NT2/D1 (cell line): ENCODE measurements at regions not wholly inside any gene's neighbourhood (a gene's known extent, or its start where the extent isn't known, plus 50 kb on each side); places are given as distances from the start of the nearest gene placed in this dataset.

Experiments used
- DNase-seq: peaks from one replicate; pipeline ENCODE4 v3.0.0-alpha.2; 2011; ENCODE audit warnings: low read depth, low spot score
- H3K27me3 ChIP-seq: 2 replicates; pipeline ENCODE4 v1.6.0; 2011; ENCODE audit warnings: mild to moderate bottlenecking; ENCODE audit not compliant: insufficient read length, insufficient read depth
- H3K36me3 ChIP-seq: 2 replicates; pipeline ENCODE4 v1.6.1; 2011; ENCODE audit warnings: mild to moderate bottlenecking, low read length, mixed read lengths; ENCODE audit not compliant: insufficient read depth, insufficient read length
- H3K4me1 ChIP-seq: 2 replicates; pipeline ENCODE4 v1.5.1; 2011; ENCODE audit not compliant: insufficient read depth, insufficient read length
- H3K4me3 ChIP-seq: 2 replicates; pipeline ENCODE4 v1.5.1; 2011; ENCODE audit warnings: low read depth; ENCODE audit not compliant: insufficient read length
- H3K9ac ChIP-seq: 2 replicates; pipeline ENCODE4 v1.6.0; 2011; ENCODE audit warnings: low read depth; ENCODE audit not compliant: insufficient read length
- H3K9me3 ChIP-seq: 2 replicates; pipeline ENCODE4 v1.5.1; 2011; ENCODE audit warnings: mild to moderate bottlenecking, low read length; ENCODE audit not compliant: insufficient read depth
- SUZ12 ChIP-seq: IDR thresholded peaks from 2 replicates; pipeline ENCODE4 v1.6.1; 2011; ENCODE audit not compliant: insufficient read length, insufficient read depth; ENCODE audit errors: extremely low read depth
- YY1 ChIP-seq: IDR thresholded peaks from 2 replicates; pipeline ENCODE4 v1.6.1; 2011; ENCODE audit not compliant: insufficient read length, insufficient read depth
- ZNF274 ChIP-seq: IDR thresholded peaks from 2 replicates; pipeline ENCODE4 v1.6.1; 2011; ENCODE audit warnings: mild to moderate bottlenecking, low read depth, low read length

- H3K4me3 ChIP-seq: no peak overlapping the region
- H3K9me3 ChIP-seq: 0 out of 2 replicates have a peak, but pooled peaks cover 2% of the 10 kb centered on the region
- H3K4me1 ChIP-seq: no peaks in the 10 kb centered on the region
- TF ChIP-seq ZNF274 (no peak), SUZ12 (no peak), YY1 (no peak)
- H3K27me3 ChIP-seq: no peaks in the 10 kb centered on the region
- DNase-seq: no peak
- H3K9ac ChIP-seq: no peak overlapping the region
- no peaks in the 10 kb centered on the region for H3K36me3 ChIP-seq
Measured at GRCh38 chr5:133665571-133665970, 53.2 kb upstream of the FSTL4 start.

- Histone ChIP-seq H3K36me3 (no peaks in the 10 kb centered on the region), H3K27me3 (no peaks in the 10 kb centered on the region), H3K4me3 (no peak overlapping the region), H3K9ac (no peak overlapping the region), H3K9me3 (no peaks in the 10 kb centered on the region), H3K4me1 (no peaks in the 10 kb centered on the region)
- no peak for DNase-seq
- TF ChIP-seq SUZ12 (no peak), ZNF274 (no peak), YY1 (no peak)
Measured at GRCh38 chr5:133664422-133664821, 52.1 kb upstream of the FSTL4 start.

- Histone ChIP-seq H3K36me3 (no peaks in the 10 kb centered on the region), H3K4me3 (no peak overlapping the region), H3K9ac (no peak overlapping the region), H3K9me3 (no peaks in the 10 kb centered on the region), H3K4me1 (no peaks in the 10 kb centered on the region), H3K27me3 (no peaks in the 10 kb centered on the region)
- DNase-seq: no peak
- TF ChIP-seq SUZ12 (no peak), YY1 (no peak), ZNF274 (no peak)
Measured at GRCh38 chr5:133663397-133664054, 51.2 kb upstream of the FSTL4 start.

GRCh38 chr5:133662578-133662977, 50.2 kb upstream of the FSTL4 start:
- Histone ChIP-seq H3K27me3 (no peaks in the 10 kb centered on the region), H3K4me1 (no peaks in the 10 kb centered on the region), H3K4me3 (no peak overlapping the region), H3K36me3 (no peaks in the 10 kb centered on the region), H3K9ac (no peak overlapping the region), H3K9me3 (no peaks in the 10 kb centered on the region)
- TF ChIP-seq ZNF274: no peak
- TF ChIP-seq SUZ12: no peak
- TF ChIP-seq YY1: no peak
- no peak for DNase-seq
